HepG2 (cell line): ENCODE measurements at regions not wholly inside any gene's neighbourhood (a gene's known extent, or its start where the extent isn't known, plus 50 kb on each side); places are given as distances from the start of the nearest gene placed in this dataset.

ENCODE experiments used
- ATAC-seq: fragments of 200-7000 bp; cut with Tn5 transposase; 3 replicates; pipeline ENCODE4 v1.9.1; 2020; ENCODE audit warnings: mild to moderate bottlenecking, moderate library complexity
- BruUV-seq: library from RNA; stranded (reverse); fragments of 400-500 nt; replicated peaks from 2 replicates; lab custom pipeline; 2021; lab: Mats Ljungman, UMichigan
- CTCF ChIA-PET: fragments of 300-600 bp; formaldehyde crosslinking; extraction: SDS; loops from one replicate; lab custom pipeline; 2021; ENCODE audit warnings: low total read pairs, inconsistent platforms, low intra/inter-chr PET ratio; lab: Yijun Ruan, JAX
- POLR2A ChIA-PET: fragments of 350-600 bp; sonication (Branson Sonifier 250); formaldehyde crosslinking; loops from one replicate; lab custom pipeline; 2020; ENCODE audit warnings: antibody characterized with exemption, inconsistent platforms; lab: Yijun Ruan, JAX
- DNase-seq: peaks from one replicate; pipeline ENCODE4 v3.0.0-alpha.2; 2015; ENCODE audit warnings: low spot score
- FAIRE-seq: peaks from 3 replicates; lab custom pipeline; 2011; peaks lifted over from hg19 to GRCh38; lab: Jason Lieb, UNC
- H2AFZ ChIP-seq: one replicate; pipeline ENCODE4 v1.6.1; 2011; ENCODE audit warnings: low read length, inconsistent platforms
- H3K27ac ChIP-seq: fragments of 300-600 bp; 3 replicates; pipeline ENCODE4 v1.8.0; 2011; ENCODE audit warnings: mixed run types, mild to moderate bottlenecking, mixed read lengths, low read length, inconsistent platforms; ENCODE audit not compliant: insufficient read depth; ENCODE audit errors: extremely low read length
- H3K27me3 ChIP-seq, 2 experiments: fragments of 200-600 bp in 1 of 2; 2 replicates in 1 of 2; 3 replicates in 1 of 2; pipeline versions ENCODE4 v1.6.0 to v1.8.0; 2011; ENCODE audit warnings: low read length in 2 of 2, mild to moderate bottlenecking in 2 of 2, moderate library complexity in 2 of 2, inconsistent platforms in 1 of 2; ENCODE audit not compliant: insufficient read depth in 2 of 2, control insufficient read depth in 1 of 2
- H3K36me3 ChIP-seq, 2 experiments: fragments of 200-600 bp in 1 of 2; replicated peaks in 1 of 2; 2 replicates in 1 of 2; 3 replicates in 1 of 2; pipeline versions ENCODE4 v1.5.1 to v1.8.0; 2011; ENCODE audit warnings: low read length in 2 of 2, inconsistent platforms in 1 of 2; ENCODE audit not compliant: insufficient read depth in 2 of 2, control insufficient read depth in 1 of 2
- H3K4me1 ChIP-seq: 2 replicates; pipeline ENCODE4 v1.5.1; 2012; ENCODE audit warnings: low read length, inconsistent platforms; ENCODE audit not compliant: insufficient read depth
- H3K4me2 ChIP-seq: 2 replicates; pipeline ENCODE4 v1.6.0; 2011; ENCODE audit warnings: low read depth, low read length, inconsistent platforms
- H3K4me3 ChIP-seq, 3 experiments: fragments of 200-600 bp in 1 of 3; sonication (generic), shearing (Covaris generic) in 1 of 3; replicated peaks in 1 of 3; 2 replicates each; pipeline ENCODE4 v1.5.1; 2011 to 2016; ENCODE audit warnings: low read length in 3 of 3, inconsistent platforms in 2 of 3, low read depth in 2 of 3, mild to moderate bottlenecking in 2 of 3, control low read depth in 1 of 3, mixed read lengths in 1 of 3; ENCODE audit not compliant: insufficient read depth in 1 of 3
- H3K79me2 ChIP-seq: one replicate; pipeline ENCODE4 v1.6.1; 2011; ENCODE audit warnings: low read length, inconsistent platforms; ENCODE audit not compliant: insufficient read depth
- H3K9ac ChIP-seq: 2 replicates; pipeline ENCODE4 v1.6.0; 2011; ENCODE audit warnings: mild to moderate bottlenecking, low read depth, low read length, inconsistent platforms; ENCODE audit not compliant: insufficient read depth
- H3K9me3 ChIP-seq: 2 replicates; pipeline ENCODE4 v1.5.1; 2012; ENCODE audit warnings: mild to moderate bottlenecking, low read length
- H4K20me1 ChIP-seq: 2 replicates; pipeline ENCODE4 v1.6.0; 2011; ENCODE audit warnings: inconsistent platforms, mild to moderate bottlenecking, low read length, moderate library complexity; ENCODE audit not compliant: insufficient read depth
- ATF3 ChIP-seq: sonication (generic); formaldehyde crosslinking; IDR thresholded peaks from 2 replicates; pipeline ENCODE4 v1.4.0; 2020; ENCODE audit warnings: missing genetic modification reagents
- JDP2 ChIP-seq: sonication (generic); formaldehyde crosslinking; IDR thresholded peaks from 2 replicates; pipeline ENCODE4 v1.8.1; 2022; ENCODE audit warnings: missing genetic modification reagents, borderline replicate concordance
- SALL2 ChIP-seq: sonication (generic); formaldehyde crosslinking; IDR thresholded peaks from 2 replicates; pipeline ENCODE4 v1.8.1; 2023; ENCODE audit warnings: mild to moderate bottlenecking, missing genetic modification reagents, inconsistent platforms
- ZFP62 ChIP-seq: sonication (generic); formaldehyde crosslinking; IDR thresholded peaks from 2 replicates; pipeline ENCODE4 v1.4.0; 2020; ENCODE audit warnings: missing genetic modification reagents
- ZNF556 ChIP-seq: sonication (generic); formaldehyde crosslinking; IDR thresholded peaks from 2 replicates; pipeline ENCODE4 v1.4.0; 2020; ENCODE audit warnings: mild to moderate bottlenecking, missing genetic modification reagents, borderline replicate concordance
- in situ Hi-C: cut with HindIII; loops from 2 replicates; pipeline ENCODE4 v1.10.0; 2017; ENCODE audit warnings: low pct_unique_long_range_greater_than_20kb; ENCODE audit not compliant: extremely low pct_ligation_motif_present
- intact Hi-C: fragments of 100-400 bp; cut with micrococcal nuclease; formaldehyde crosslinking; loops from one replicate; pipeline ENCODE4 v1.10.0; 2022; ENCODE audit not compliant: unreplicated experiment
- TF ChIP-seq, protein P1 (sequence below), 2 experiments: IDR thresholded peaks; 2 replicates each; pipeline ENCODE4 v1.6.1; 2011 to 2012; ENCODE audit warnings: low read length in 2 of 2, borderline replicate concordance in 1 of 2, low read depth in 1 of 2, mild to moderate bottlenecking in 1 of 2, moderate library complexity in 1 of 2
- TF ChIP-seq, protein P2 (sequence below): sonication (generic); formaldehyde crosslinking; IDR thresholded peaks from 2 replicates; pipeline ENCODE4 v1.9.0; 2022; ENCODE audit warnings: low read depth, missing genetic modification reagents
- TF ChIP-seq, protein P3 (sequence below): sonication (generic); formaldehyde crosslinking; IDR thresholded peaks from 2 replicates; pipeline ENCODE4 v1.5.0; 2020; ENCODE audit warnings: mild to moderate bottlenecking, missing genetic modification reagents
- TF ChIP-seq, protein P4 (sequence below): sonication (generic); formaldehyde crosslinking; IDR thresholded peaks from 2 replicates; pipeline ENCODE4 v1.8.0; 2022; ENCODE audit warnings: missing genetic modification reagents, mild to moderate bottlenecking, inconsistent platforms, borderline replicate concordance
- TF ChIP-seq, protein P5 (sequence below): sonication (generic); formaldehyde crosslinking; IDR thresholded peaks from 2 replicates; pipeline ENCODE4 v1.8.1; 2023; ENCODE audit warnings: missing genetic modification reagents, inconsistent platforms, borderline replicate concordance

GRCh38 chr12:22956690-22957089 lies 331.7 kb downstream of the ETNK1 start (continued):
- TF ChIP-seq, protein P1, sequence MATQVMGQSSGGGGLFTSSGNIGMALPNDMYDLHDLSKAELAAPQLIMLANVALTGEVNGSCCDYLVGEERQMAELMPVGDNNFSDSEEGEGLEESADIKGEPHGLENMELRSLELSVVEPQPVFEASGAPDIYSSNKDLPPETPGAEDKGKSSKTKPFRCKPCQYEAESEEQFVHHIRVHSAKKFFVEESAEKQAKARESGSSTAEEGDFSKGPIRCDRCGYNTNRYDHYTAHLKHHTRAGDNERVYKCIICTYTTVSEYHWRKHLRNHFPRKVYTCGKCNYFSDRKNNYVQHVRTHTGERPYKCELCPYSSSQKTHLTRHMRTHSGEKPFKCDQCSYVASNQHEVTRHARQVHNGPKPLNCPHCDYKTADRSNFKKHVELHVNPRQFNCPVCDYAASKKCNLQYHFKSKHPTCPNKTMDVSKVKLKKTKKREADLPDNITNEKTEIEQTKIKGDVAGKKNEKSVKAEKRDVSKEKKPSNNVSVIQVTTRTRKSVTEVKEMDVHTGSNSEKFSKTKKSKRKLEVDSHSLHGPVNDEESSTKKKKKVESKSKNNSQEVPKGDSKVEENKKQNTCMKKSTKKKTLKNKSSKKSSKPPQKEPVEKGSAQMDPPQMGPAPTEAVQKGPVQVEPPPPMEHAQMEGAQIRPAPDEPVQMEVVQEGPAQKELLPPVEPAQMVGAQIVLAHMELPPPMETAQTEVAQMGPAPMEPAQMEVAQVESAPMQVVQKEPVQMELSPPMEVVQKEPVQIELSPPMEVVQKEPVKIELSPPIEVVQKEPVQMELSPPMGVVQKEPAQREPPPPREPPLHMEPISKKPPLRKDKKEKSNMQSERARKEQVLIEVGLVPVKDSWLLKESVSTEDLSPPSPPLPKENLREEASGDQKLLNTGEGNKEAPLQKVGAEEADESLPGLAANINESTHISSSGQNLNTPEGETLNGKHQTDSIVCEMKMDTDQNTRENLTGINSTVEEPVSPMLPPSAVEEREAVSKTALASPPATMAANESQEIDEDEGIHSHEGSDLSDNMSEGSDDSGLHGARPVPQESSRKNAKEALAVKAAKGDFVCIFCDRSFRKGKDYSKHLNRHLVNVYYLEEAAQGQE (IDR thresholded peaks at IDR 0.05; ENCODE audit: borderline replicate concordance in 1 of 2, low read depth in 1 of 2, low read length in 2 of 2): no peak
- TF ChIP-seq, protein P2, sequence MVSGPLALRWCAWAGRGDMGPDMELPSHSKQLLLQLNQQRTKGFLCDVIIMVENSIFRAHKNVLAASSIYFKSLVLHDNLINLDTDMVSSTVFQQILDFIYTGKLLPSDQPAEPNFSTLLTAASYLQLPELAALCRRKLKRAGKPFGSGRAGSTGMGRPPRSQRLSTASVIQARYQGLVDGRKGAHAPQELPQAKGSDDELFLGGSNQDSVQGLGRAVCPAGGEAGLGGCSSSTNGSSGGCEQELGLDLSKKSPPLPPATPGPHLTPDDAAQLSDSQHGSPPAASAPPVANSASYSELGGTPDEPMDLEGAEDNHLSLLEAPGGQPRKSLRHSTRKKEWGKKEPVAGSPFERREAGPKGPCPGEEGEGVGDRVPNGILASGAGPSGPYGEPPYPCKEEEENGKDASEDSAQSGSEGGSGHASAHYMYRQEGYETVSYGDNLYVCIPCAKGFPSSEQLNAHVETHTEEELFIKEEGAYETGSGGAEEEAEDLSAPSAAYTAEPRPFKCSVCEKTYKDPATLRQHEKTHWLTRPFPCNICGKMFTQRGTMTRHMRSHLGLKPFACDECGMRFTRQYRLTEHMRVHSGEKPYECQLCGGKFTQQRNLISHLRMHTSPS: no peak
- no peak for TF ChIP-seq SALL2 (CRISPR knock-in tag)
- no peak for TF ChIP-seq ATF3
- TF ChIP-seq ZFP62: no peak
- TF ChIP-seq, all 625 proteins: peak for 0

GRCh38 chr12:22967171-22967570 lies 342.2 kb downstream of the ETNK1 start:
- Histone ChIP-seq H3K4me1 (no peaks in the 10 kb centered on the region), H3K4me3 (no peak overlapping the region), H3K36me3 (no peaks in the 10 kb centered on the region), H3K27me3 (no peaks in the 10 kb centered on the region), H3K9ac (no peak overlapping the region), H3K79me2 (no peaks in the 10 kb centered on the region), H4K20me1 (no peaks in the 10 kb centered on the region), H3K9me3 (no peaks in the 10 kb centered on the region), H3K4me2 (no peak overlapping the region)
- CTCF ChIA-PET: no interaction called here
- TF ChIP-seq, protein P3, sequence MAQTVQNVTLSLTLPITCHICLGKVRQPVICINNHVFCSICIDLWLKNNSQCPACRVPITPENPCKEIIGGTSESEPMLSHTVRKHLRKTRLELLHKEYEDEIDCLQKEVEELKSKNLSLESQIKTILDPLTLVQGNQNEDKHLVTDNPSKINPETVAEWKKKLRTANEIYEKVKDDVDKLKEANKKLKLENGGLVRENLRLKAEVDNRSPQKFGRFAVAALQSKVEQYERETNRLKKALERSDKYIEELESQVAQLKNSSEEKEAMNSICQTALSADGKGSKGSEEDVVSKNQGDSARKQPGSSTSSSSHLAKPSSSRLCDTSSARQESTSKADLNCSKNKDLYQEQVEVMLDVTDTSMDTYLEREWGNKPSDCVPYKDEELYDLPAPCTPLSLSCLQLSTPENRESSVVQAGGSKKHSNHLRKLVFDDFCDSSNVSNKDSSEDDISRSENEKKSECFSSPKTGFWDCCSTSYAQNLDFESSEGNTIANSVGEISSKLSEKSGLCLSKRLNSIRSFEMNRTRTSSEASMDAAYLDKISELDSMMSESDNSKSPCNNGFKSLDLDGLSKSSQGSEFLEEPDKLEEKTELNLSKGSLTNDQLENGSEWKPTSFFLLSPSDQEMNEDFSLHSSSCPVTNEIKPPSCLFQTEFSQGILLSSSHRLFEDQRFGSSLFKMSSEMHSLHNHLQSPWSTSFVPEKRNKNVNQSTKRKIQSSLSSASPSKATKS (CRISPR knock-in tag): no peak
- TF ChIP-seq, protein P4, sequence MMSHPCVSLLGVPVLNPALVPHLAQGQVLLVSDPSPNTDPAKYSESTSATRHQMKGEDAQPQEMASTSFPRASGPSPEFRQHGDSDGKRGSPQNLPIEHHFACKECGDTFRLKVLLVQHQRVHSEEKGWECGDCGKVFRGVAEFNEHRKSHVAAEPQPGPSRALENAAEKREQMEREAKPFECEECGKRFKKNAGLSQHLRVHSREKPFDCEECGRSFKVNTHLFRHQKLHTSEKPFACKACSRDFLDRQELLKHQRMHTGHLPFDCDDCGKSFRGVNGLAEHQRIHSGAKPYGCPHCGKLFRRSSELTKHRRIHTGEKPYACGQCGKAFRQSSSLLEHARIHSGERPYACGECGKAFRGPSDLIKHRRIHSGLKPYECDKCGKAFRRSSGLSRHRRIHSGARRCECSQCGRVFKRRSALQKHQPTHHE (CRISPR knock-in tag): no peak
- TF ChIP-seq ZNF556 (CRISPR knock-in tag): no peak
- no peak for TF ChIP-seq JDP2 (CRISPR knock-in tag)
- TF ChIP-seq, protein P5, sequence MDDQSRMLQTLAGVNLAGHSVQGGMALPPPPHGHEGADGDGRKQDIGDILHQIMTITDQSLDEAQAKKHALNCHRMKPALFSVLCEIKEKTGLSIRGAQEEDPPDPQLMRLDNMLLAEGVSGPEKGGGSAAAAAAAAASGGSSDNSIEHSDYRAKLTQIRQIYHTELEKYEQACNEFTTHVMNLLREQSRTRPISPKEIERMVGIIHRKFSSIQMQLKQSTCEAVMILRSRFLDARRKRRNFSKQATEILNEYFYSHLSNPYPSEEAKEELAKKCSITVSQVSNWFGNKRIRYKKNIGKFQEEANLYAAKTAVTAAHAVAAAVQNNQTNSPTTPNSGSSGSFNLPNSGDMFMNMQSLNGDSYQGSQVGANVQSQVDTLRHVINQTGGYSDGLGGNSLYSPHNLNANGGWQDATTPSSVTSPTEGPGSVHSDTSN (CRISPR knock-in tag): no peak
- TF ChIP-seq, all 625 proteins: peak for 0
- POLR2A ChIA-PET: no interaction called here
- intact Hi-C loops: no loop called here
- ATAC-seq (no peak), DNase-seq (no peak), FAIRE-seq (no peak)
- no peak overlapping the region for H2AFZ ChIP-seq
- in situ Hi-C loops: no loop called here
- H3K27ac ChIP-seq: no peak overlapping the region
- BruUV-seq: no TSS peak
